ENCODE measurements at regions not wholly inside any gene's neighbourhood (a gene's known extent, or its start where the extent isn't known, plus 50 kb on each side); places are given as distances from the start of the nearest gene placed in this dataset.

GRCh38 chr2:79447463-79447862 is 65.4 kb upstream of the CTNNA2 start:
- Histone ChIP-seq H3K27me3 (ENCODE audit: control insufficient read depth in 1 of 2, insufficient read depth in 2 of 2, low read length in 2 of 2) (no peaks in the 10 kb centered on the region), H2AFZ (ENCODE audit: low read length) (no peak overlapping the region), H3K9ac (ENCODE audit: insufficient read depth, low read depth, low read length) (no peak overlapping the region), H3K4me3 (replicated peaks in 1 of 3; ENCODE audit: insufficient read depth in 1 of 3, low read depth in 2 of 3, low read length in 3 of 3) (no peak overlapping the region), H3K79me2 (ENCODE audit: insufficient read depth, low read length) (no peaks in the 10 kb centered on the region), H3K4me2 (ENCODE audit: low read depth, low read length) (no peak overlapping the region), H3K27ac (ENCODE audit: extremely low read length, insufficient read depth, low read length) (no peak overlapping the region), H3K9me3 (ENCODE audit: low read length) (no peaks in the 10 kb centered on the region), H4K20me1 (ENCODE audit: insufficient read depth, low read length) (no peaks in the 10 kb centered on the region), H3K36me3 (replicated peaks in 1 of 2; ENCODE audit: control insufficient read depth in 1 of 2, insufficient read depth in 2 of 2, low read length in 2 of 2) (no peaks in the 10 kb centered on the region), H3K4me1 (ENCODE audit: insufficient read depth, low read length) (no peaks in the 10 kb centered on the region)
- ChIA-PET CTCF (ENCODE audit: low intra/inter-chr PET ratio, low total read pairs) (no interaction called here), POLR2A (no interaction called here)
- no peak for FAIRE-seq
- intact Hi-C loops (cut with micrococcal nuclease; ENCODE audit: unreplicated experiment) (no loop called here), in situ Hi-C loops (cut with HindIII; ENCODE audit: extremely low pct_ligation_motif_present, low pct_unique_long_range_greater_than_20kb) (no loop called here)
- BruUV-seq (replicated peaks), result no TSS peak
- DNase-seq (ENCODE audit: low spot score), result no peak
- ATAC-seq, result no peak
- TF ChIP-seq NRL (CRISPR knock-in tag; IDR thresholded peaks at IDR 0.05; ENCODE audit: borderline replicate concordance) (no peak), BORCS8-MEF2B (CRISPR knock-in tag; IDR thresholded peaks at IDR 0.05) (no peak), ARNT (IDR thresholded peaks at IDR 0.05) (no peak), ZNF747 (CRISPR knock-in tag; IDR thresholded peaks at IDR 0.05; ENCODE audit: borderline replicate concordance) (no peak), ZNF776 (CRISPR knock-in tag; IDR thresholded peaks at IDR 0.05) (no peak), KDM5A (IDR thresholded peaks at IDR 0.05; ENCODE audit: borderline replicate concordance, low read length) (no peak), POLR2G (IDR thresholded peaks at IDR 0.05; ENCODE audit: low read depth, low read length) (no peak)
- TF ChIP-seq, protein P1, sequence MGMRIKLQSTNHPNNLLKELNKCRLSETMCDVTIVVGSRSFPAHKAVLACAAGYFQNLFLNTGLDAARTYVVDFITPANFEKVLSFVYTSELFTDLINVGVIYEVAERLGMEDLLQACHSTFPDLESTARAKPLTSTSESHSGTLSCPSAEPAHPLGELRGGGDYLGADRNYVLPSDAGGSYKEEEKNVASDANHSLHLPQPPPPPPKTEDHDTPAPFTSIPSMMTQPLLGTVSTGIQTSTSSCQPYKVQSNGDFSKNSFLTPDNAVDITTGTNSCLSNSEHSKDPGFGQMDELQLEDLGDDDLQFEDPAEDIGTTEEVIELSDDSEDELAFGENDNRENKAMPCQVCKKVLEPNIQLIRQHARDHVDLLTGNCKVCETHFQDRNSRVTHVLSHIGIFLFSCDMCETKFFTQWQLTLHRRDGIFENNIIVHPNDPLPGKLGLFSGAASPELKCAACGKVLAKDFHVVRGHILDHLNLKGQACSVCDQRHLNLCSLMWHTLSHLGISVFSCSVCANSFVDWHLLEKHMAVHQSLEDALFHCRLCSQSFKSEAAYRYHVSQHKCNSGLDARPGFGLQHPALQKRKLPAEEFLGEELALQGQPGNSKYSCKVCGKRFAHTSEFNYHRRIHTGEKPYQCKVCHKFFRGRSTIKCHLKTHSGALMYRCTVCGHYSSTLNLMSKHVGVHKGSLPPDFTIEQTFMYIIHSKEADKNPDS (CRISPR knock-in tag; IDR thresholded peaks at IDR 0.05), result no peak
- TF ChIP-seq, protein P2, sequence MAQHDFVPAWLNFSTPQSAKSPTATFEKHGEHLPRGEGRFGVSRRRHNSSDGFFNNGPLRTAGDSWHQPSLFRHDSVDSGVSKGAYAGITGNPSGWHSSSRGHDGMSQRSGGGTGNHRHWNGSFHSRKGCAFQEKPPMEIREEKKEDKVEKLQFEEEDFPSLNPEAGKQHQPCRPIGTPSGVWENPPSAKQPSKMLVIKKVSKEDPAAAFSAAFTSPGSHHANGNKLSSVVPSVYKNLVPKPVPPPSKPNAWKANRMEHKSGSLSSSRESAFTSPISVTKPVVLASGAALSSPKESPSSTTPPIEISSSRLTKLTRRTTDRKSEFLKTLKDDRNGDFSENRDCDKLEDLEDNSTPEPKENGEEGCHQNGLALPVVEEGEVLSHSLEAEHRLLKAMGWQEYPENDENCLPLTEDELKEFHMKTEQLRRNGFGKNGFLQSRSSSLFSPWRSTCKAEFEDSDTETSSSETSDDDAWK (CRISPR knock-in tag; IDR thresholded peaks at IDR 0.05), result no peak
